ENCODE measurements at regions not wholly inside any gene's neighbourhood (a gene's known extent, or its start where the extent isn't known, plus 50 kb on each side); places are given as distances from the start of the nearest gene placed in this dataset.

GRCh38 chr11:122177238-122177637 lies 61.2 kb upstream of the BLID start:
- no peak overlapping the region for H3K4me3 ChIP-seq (ENCODE audit: low read length in 3 of 3)
- no peak overlapping the region for H3K9ac ChIP-seq (ENCODE audit: low read depth in 1 of 3, low read length in 3 of 3)
- H3K27me3 ChIP-seq (ENCODE audit: control insufficient read depth in 3 of 3, insufficient read depth in 3 of 3, low read length in 3 of 3), result no peaks in the 10 kb centered on the region
- H3K4me1 ChIP-seq (ENCODE audit: control insufficient read depth in 3 of 3, insufficient read depth in 3 of 3, low read length in 3 of 3), result peaks cover 0 to 3% (median 0%) of the 10 kb centered on the region in 3 donors
- no peaks in the 10 kb centered on the region for H3K9me3 ChIP-seq (ENCODE audit: control insufficient read depth in 3 of 3, low read length in 3 of 3)
- no peak overlapping the region for H3K27ac ChIP-seq (ENCODE audit: low read depth, low read length)
- H3K36me3 ChIP-seq (ENCODE audit: control insufficient read depth in 3 of 3, insufficient read depth in 3 of 3, low read length in 3 of 3), result no peaks in the 10 kb centered on the region

DNA sequence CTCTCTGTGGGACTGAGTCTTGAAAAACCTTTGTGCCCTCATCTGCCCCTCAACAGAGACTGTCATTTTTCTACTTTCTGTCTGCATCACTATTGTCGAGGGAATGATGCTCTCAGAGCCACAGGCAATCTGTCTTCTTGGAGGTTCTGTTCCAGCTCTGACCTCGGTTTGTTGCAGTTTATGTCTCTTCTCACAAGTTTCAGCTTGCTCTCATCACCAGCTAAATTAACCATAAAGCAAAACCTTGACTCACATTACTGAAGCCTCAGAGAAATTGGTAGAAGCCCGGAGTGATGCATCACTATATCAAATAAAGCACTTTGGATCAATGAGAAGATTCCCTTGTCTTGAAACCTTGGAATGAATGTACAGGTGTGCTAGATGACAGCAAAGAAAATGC lies 60.6 kb upstream of the BLID start:
- Histone ChIP-seq H3K27me3 (ENCODE audit: control insufficient read depth in 3 of 3, insufficient read depth in 3 of 3, low read length in 3 of 3) (no peaks in the 10 kb centered on the region), H3K4me3 (ENCODE audit: low read length in 3 of 3) (no peak overlapping the region), H3K9ac (ENCODE audit: low read depth in 1 of 3, low read length in 3 of 3) (no peak overlapping the region), H3K27ac (ENCODE audit: low read depth, low read length) (no peak overlapping the region), H3K4me1 (ENCODE audit: control insufficient read depth in 3 of 3, insufficient read depth in 3 of 3, low read length in 3 of 3) (peaks cover 0 to 3% (median 0%) of the 10 kb centered on the region in 3 donors), H3K36me3 (ENCODE audit: control insufficient read depth in 3 of 3, insufficient read depth in 3 of 3, low read length in 3 of 3) (no peaks in the 10 kb centered on the region), H3K9me3 (ENCODE audit: control insufficient read depth in 3 of 3, low read length in 3 of 3) (no peaks in the 10 kb centered on the region)

DNA sequence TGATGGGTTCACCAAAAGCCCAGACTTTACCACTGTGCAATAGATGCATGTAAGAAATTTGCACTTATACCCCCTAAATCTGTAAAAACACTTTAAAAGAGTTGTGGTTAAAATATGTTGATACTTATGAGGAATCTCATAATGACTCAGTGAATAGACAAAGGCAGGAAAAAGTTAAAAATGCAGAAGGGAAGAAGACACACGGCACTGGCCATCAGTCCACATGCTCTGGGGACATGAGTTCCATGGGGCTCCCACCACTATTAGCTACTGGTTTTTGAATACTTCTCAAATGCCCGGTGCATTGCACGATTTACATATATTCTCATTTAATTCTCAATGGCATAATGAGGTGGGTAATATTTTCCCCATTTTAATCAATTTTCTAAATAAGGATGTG lies 59.3 kb upstream of the BLID start:
- Histone ChIP-seq H3K4me3 (ENCODE audit: low read length in 3 of 3) (no peak overlapping the region), H3K9me3 (ENCODE audit: control insufficient read depth in 3 of 3, low read length in 3 of 3) (no peaks in the 10 kb centered on the region), H3K9ac (ENCODE audit: low read depth in 1 of 3, low read length in 3 of 3) (no peak overlapping the region), H3K27ac (ENCODE audit: low read depth, low read length) (no peak overlapping the region), H3K4me1 (ENCODE audit: control insufficient read depth in 3 of 3, insufficient read depth in 3 of 3, low read length in 3 of 3) (no peaks in the 10 kb centered on the region), H3K36me3 (ENCODE audit: control insufficient read depth in 3 of 3, insufficient read depth in 3 of 3, low read length in 3 of 3) (no peaks in the 10 kb centered on the region), H3K27me3 (ENCODE audit: control insufficient read depth in 3 of 3, insufficient read depth in 3 of 3, low read length in 3 of 3) (no peaks in the 10 kb centered on the region)

DNA sequence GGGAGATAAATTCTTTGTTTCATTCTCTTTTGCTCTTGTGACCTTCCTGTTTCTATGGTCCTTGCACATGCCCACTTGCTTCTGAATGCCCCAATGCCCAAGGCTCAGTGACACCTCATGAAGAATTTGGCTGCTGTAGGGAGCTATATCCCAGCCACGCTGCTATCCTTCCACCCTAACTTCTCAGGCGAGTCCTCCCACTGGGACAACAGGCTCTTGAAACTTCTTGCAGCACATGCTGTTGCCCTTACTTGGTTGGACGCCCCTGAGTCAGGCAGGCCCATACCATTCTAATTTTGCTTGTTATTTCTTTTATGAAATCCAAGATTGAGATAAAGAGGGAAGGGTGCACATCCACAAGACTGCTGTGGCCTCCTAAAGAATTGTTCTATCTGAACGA lies 57.6 kb upstream of the BLID start:
- H3K9ac ChIP-seq (ENCODE audit: low read depth in 1 of 3, low read length in 3 of 3), result no peak overlapping the region
- H3K4me3 ChIP-seq (ENCODE audit: low read length in 3 of 3), result no peak overlapping the region
- no peaks in the 10 kb centered on the region for H3K4me1 ChIP-seq (ENCODE audit: control insufficient read depth in 3 of 3, insufficient read depth in 3 of 3, low read length in 3 of 3)
- H3K9me3 ChIP-seq (ENCODE audit: control insufficient read depth in 3 of 3, low read length in 3 of 3), result no peaks in the 10 kb centered on the region
- no peaks in the 10 kb centered on the region for H3K36me3 ChIP-seq (ENCODE audit: control insufficient read depth in 3 of 3, insufficient read depth in 3 of 3, low read length in 3 of 3)
- H3K27me3 ChIP-seq (ENCODE audit: control insufficient read depth in 3 of 3, insufficient read depth in 3 of 3, low read length in 3 of 3), result no peaks in the 10 kb centered on the region
- H3K27ac ChIP-seq (ENCODE audit: low read depth, low read length), result no peak overlapping the region

GRCh38 chr11:122173074-122173450 lies 57.0 kb upstream of the BLID start:
- no peak overlapping the region for H3K4me3 ChIP-seq (ENCODE audit: low read length in 3 of 3)
- H3K4me1 ChIP-seq (ENCODE audit: control insufficient read depth in 3 of 3, insufficient read depth in 3 of 3, low read length in 3 of 3), result no peaks in the 10 kb centered on the region
- H3K9me3 ChIP-seq (ENCODE audit: control insufficient read depth in 3 of 3, low read length in 3 of 3), result no peaks in the 10 kb centered on the region
- H3K27me3 ChIP-seq (ENCODE audit: control insufficient read depth in 3 of 3, insufficient read depth in 3 of 3, low read length in 3 of 3), result no peaks in the 10 kb centered on the region
- no peak overlapping the region for H3K9ac ChIP-seq (ENCODE audit: low read depth in 1 of 3, low read length in 3 of 3)
- H3K27ac ChIP-seq (ENCODE audit: low read depth, low read length), result no peak overlapping the region
- H3K36me3 ChIP-seq (ENCODE audit: control insufficient read depth in 3 of 3, insufficient read depth in 3 of 3, low read length in 3 of 3), result no peaks in the 10 kb centered on the region

- Histone ChIP-seq H3K27ac (ENCODE audit: low read depth, low read length) (no peak overlapping the region), H3K4me1 (ENCODE audit: control insufficient read depth in 3 of 3, insufficient read depth in 3 of 3, low read length in 3 of 3) (no peaks in the 10 kb centered on the region), H3K9me3 (ENCODE audit: control insufficient read depth in 3 of 3, low read length in 3 of 3) (no peaks in the 10 kb centered on the region), H3K9ac (ENCODE audit: low read depth in 1 of 3, low read length in 3 of 3) (no peak overlapping the region), H3K27me3 (ENCODE audit: control insufficient read depth in 3 of 3, insufficient read depth in 3 of 3, low read length in 3 of 3) (no peaks in the 10 kb centered on the region), H3K4me3 (ENCODE audit: low read length in 3 of 3) (no peak overlapping the region), H3K36me3 (ENCODE audit: control insufficient read depth in 3 of 3, insufficient read depth in 3 of 3, low read length in 3 of 3) (no peaks in the 10 kb centered on the region)
These were observed 56.5 kb upstream of the BLID start for GRCh38 chr11:122172352-122173073.

DNA sequence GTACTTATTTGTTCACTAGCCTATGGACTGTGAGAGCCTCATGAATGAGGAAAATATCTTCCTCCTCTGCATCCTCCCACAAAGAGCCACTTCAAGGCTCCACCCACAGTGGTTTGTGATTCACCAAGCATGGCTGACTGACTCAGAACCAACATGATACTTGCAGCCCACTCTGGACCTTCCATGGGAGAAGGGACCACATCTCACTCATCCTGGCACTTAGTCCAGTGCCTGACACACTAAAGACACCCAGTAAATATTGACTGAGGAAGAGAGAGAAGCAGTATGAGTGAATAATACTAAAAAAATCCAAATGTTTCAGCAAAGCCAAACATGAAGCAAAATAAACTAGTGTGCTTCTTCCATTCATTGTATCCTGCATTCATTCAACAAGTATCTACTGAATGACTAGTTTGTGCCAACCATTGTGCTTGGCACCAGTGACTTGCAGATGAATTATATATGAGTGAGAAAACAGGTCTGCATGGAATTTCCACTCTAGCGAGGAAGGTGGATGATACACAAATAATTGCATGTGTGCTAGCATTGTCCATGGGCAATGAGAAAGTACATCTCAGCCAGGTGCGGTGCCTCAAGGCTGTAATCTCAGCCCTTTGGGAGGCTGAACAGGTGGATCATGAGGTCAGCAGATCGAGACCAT lies 54.9 kb upstream of the BLID start:
- Histone ChIP-seq H3K9me3 (ENCODE audit: control insufficient read depth in 3 of 3, low read length in 3 of 3) (no peaks in the 10 kb centered on the region), H3K27me3 (ENCODE audit: control insufficient read depth in 3 of 3, insufficient read depth in 3 of 3, low read length in 3 of 3) (no peaks in the 10 kb centered on the region), H3K36me3 (ENCODE audit: control insufficient read depth in 3 of 3, insufficient read depth in 3 of 3, low read length in 3 of 3) (no peaks in the 10 kb centered on the region), H3K4me1 (ENCODE audit: control insufficient read depth in 3 of 3, insufficient read depth in 3 of 3, low read length in 3 of 3) (no peaks in the 10 kb centered on the region), H3K27ac (ENCODE audit: low read depth, low read length) (no peak overlapping the region), H3K9ac (ENCODE audit: low read depth in 1 of 3, low read length in 3 of 3) (no peak overlapping the region), H3K4me3 (ENCODE audit: low read length in 3 of 3) (no peak overlapping the region)

GRCh38 chr11:122168218-122168617 lies 52.2 kb upstream of the BLID start:
- Histone ChIP-seq H3K27ac (ENCODE audit: low read depth, low read length) (no peak overlapping the region), H3K9ac (ENCODE audit: low read depth in 1 of 3, low read length in 3 of 3) (no peak overlapping the region), H3K4me1 (ENCODE audit: control insufficient read depth in 3 of 3, insufficient read depth in 3 of 3, low read length in 3 of 3) (no peaks in the 10 kb centered on the region)

DNA sequence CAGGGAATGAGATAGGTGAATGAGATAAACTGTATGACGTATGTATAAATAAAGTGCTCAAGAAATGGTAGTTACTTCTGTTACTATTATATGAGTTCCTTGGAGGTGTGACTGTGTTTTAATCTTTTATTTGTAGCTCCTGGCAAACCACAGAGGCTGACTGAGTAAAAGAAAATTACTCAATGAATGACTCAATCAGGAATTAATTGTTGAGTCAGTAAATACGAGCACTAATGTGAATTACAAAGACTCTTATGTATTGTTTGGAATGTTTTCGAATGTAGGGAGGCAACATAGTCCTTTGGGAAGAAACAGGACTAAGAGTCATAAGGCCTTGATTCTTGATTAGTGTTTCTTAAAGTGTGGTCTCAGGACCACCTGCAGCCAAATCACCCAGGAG lies 51.1 kb upstream of the BLID start:
- Histone ChIP-seq H3K36me3 (ENCODE audit: control insufficient read depth in 3 of 3, insufficient read depth in 3 of 3, low read length in 3 of 3) (no peaks in the 10 kb centered on the region), H3K27ac (ENCODE audit: low read depth, low read length) (no peak overlapping the region), H3K4me1 (ENCODE audit: control insufficient read depth in 3 of 3, insufficient read depth in 3 of 3, low read length in 3 of 3) (no peaks in the 10 kb centered on the region), H3K9me3 (ENCODE audit: control insufficient read depth in 3 of 3, low read length in 3 of 3) (no peaks in the 10 kb centered on the region), H3K9ac (ENCODE audit: low read depth in 1 of 3, low read length in 3 of 3) (no peak overlapping the region), H3K4me3 (ENCODE audit: low read length in 3 of 3) (no peak overlapping the region), H3K27me3 (ENCODE audit: control insufficient read depth in 3 of 3, insufficient read depth in 3 of 3, low read length in 3 of 3) (no peaks in the 10 kb centered on the region)

More at GRCh38 chr11:122168218-122168617, 52.2 kb upstream of the BLID start:
- Histone ChIP-seq H3K9me3 (ENCODE audit: control insufficient read depth in 3 of 3, low read length in 3 of 3) (no peaks in the 10 kb centered on the region), H3K4me3 (ENCODE audit: low read length in 3 of 3) (no peak overlapping the region), H3K27me3 (ENCODE audit: control insufficient read depth in 3 of 3, insufficient read depth in 3 of 3, low read length in 3 of 3) (no peaks in the 10 kb centered on the region), H3K36me3 (ENCODE audit: control insufficient read depth in 3 of 3, insufficient read depth in 3 of 3, low read length in 3 of 3) (no peaks in the 10 kb centered on the region)

- no peaks in the 10 kb centered on the region for H3K27me3 ChIP-seq (ENCODE audit: control insufficient read depth in 3 of 3, insufficient read depth in 3 of 3, low read length in 3 of 3)
- H3K36me3 ChIP-seq (ENCODE audit: control insufficient read depth in 3 of 3, insufficient read depth in 3 of 3, low read length in 3 of 3), result no peaks in the 10 kb centered on the region
- no peaks in the 10 kb centered on the region for H3K4me1 ChIP-seq (ENCODE audit: control insufficient read depth in 3 of 3, insufficient read depth in 3 of 3, low read length in 3 of 3)
- peak overlapping the region in 1 of 3 donors; percentile 57 for H3K9ac ChIP-seq (ENCODE audit: low read depth in 1 of 3, low read length in 3 of 3)
- no peaks in the 10 kb centered on the region for H3K9me3 ChIP-seq (ENCODE audit: control insufficient read depth in 3 of 3, low read length in 3 of 3)
- no peak overlapping the region for H3K27ac ChIP-seq (ENCODE audit: low read depth, low read length)
- no peak overlapping the region for H3K4me3 ChIP-seq (ENCODE audit: low read length in 3 of 3)
These were observed 49.8 kb upstream of the BLID start for GRCh38 chr11:122165607-122166371.
